Gastroesophageal sphincter (tissue), 4 donors: ENCODE measurements at regions not wholly inside any gene's neighbourhood (a gene's known extent, or its start where the extent isn't known, plus 50 kb on each side); places are given as distances from the start of the nearest gene placed in this dataset.
"Not testable (repeated sequence)": the region's sequence is repeated elsewhere in the genome, so short reads cannot be mapped to it uniquely, and the experiment has no call there.

Experiments
- ATAC-seq: fragments of 150-250 bp; one replicate; pipeline ENCODE4 v1.9.1; 2016; ENCODE audit warnings: mild to moderate bottlenecking, moderate library complexity
- H3K27ac ChIP-seq, 4 donors: fragments of 200-600 bp; sonication (generic) in 3 of 4; 1 replicate in 3 of 4; 2 replicates in 1 of 4; pipeline ENCODE4 v1.5.1; 2016 to 2019
- H3K27me3 ChIP-seq: fragments of 200-600 bp; sonication (generic); one replicate; pipeline ENCODE4 v1.5.1; 2019
- H3K36me3 ChIP-seq, 2 donors: fragments of 200-600 bp; sonication (generic); one replicate each; pipeline ENCODE4 v1.5.1; 2019; ENCODE audit warnings: control low read depth in 1 of 2
- H3K4me1 ChIP-seq, 3 donors: fragments of 200-600 bp; sonication (generic); 1 replicate in 2 of 3; 2 replicates in 1 of 3; pipeline ENCODE4 v1.5.1; 2016 to 2019; ENCODE audit warnings: control low read depth in 2 of 3
- H3K4me3 ChIP-seq, 2 donors: fragments of 200-600 bp; sonication (generic); one replicate each; pipeline ENCODE4 v1.5.1; 2019; ENCODE audit warnings: mild to moderate bottlenecking in 1 of 2, moderate library complexity in 1 of 2
- H3K9me3 ChIP-seq, 3 donors: fragments of 200-600 bp; sonication (generic); one replicate each; pipeline ENCODE4 v1.5.1; 2017 to 2019; ENCODE audit warnings: control low read depth in 2 of 3
- CTCF ChIP-seq, 4 experiments: fragments of 200-600 bp in 2 of 4; fragments of 450-650 bp in 2 of 4; sonication (generic) in 1 of 4; IDR thresholded peaks; one replicate each; pipeline ENCODE4 v1.5.1; 2017 to 2019; ENCODE audit warnings: antibody characterized with exemption in 4 of 4, mild to moderate bottlenecking in 2 of 4, moderate library complexity in 2 of 4
- EP300 ChIP-seq: sonication (generic); formaldehyde crosslinking; IDR thresholded peaks from one replicate; pipeline ENCODE4 v1.6.1; 2017; ENCODE audit warnings: antibody characterized with exemption, mild to moderate bottlenecking
- POLR2A ChIP-seq, 2 donors: fragments of 450-650 bp; IDR thresholded peaks; one replicate each; pipeline ENCODE4 v1.6.1; 2017; ENCODE audit warnings: antibody characterized with exemption in 2 of 2, mild to moderate bottlenecking in 2 of 2, moderate library complexity in 1 of 2
- POLR2AphosphoS5 ChIP-seq: sonication (generic); formaldehyde crosslinking; IDR thresholded peaks from one replicate; pipeline ENCODE4 v1.6.1; 2017; ENCODE audit warnings: antibody characterized with exemption
- WGBS, 2 donors: methylation state at CpG; one replicate each; pipeline ENCODE4 v1.1.5; 2018; ENCODE audit warnings: low coverage in 1 of 2; 5-methylcytosine and 5-hydroxymethylcytosine counted together
- small RNA-seq, 4 donors: library from RNA; depleted of rRNA; stranded (forward); fragments of <200 nt; gene quantifications; one replicate each; pipeline ENCODE3, GENCODE V24; 2016

GRCh38 chr10:27312854-27313253, 72.3 kb upstream of the ACBD5 start:
- no peaks in the 10 kb centered on the region for H3K4me1 ChIP-seq
- no peak for ATAC-seq
- no peaks in the 10 kb centered on the region for H3K9me3 ChIP-seq
- no peaks in the 10 kb centered on the region for H3K36me3 ChIP-seq
- H3K4me3 ChIP-seq = no peak overlapping the region
- H3K27me3 ChIP-seq = no peaks in the 10 kb centered on the region
- H3K27ac ChIP-seq = no peak overlapping the region
- 84 to 88% methylated on average over 1 to 4 of the region's 4 CpGs for WGBS, 2 donors
- TF ChIP-seq POLR2A (IDR thresholded peaks at IDR 0.05) (no peak), EP300 (no peak), CTCF (IDR thresholded peaks at IDR 0.05) (no peak), POLR2AphosphoS5 (no peak)

- not testable (repeated sequence) for H3K27me3 ChIP-seq, H3K9me3 ChIP-seq, H3K4me1 ChIP-seq, H3K36me3 ChIP-seq, H3K4me3 ChIP-seq, ATAC-seq, H3K27ac ChIP-seq
- 86 to 97% methylated on average over 9 to 18 of the region's 20 CpGs for WGBS, 2 donors
These were observed 71.2 kb upstream of the ACBD5 start for GRCh38 chr10:27311809-27312208.

DNA sequence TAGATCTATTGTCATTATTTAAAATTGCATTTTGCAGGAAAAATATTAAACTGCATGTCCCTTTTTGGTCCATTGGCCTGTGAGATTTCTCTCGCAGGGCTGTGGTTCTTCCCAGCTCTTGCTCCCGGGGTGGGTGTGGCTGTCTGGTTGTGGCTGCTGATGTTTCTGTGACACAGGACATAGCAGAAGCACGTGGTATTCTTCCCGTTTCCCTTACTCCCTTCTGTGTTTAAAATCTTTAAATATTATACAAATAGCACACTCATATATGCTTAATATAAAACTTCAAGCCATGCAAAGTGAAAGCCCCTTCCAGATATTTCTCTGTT, 57.9 kb upstream of the ACBD5 start:
- not testable (repeated sequence) for H3K9me3 ChIP-seq, ATAC-seq, H3K36me3 ChIP-seq, H3K27me3 ChIP-seq, H3K4me3 ChIP-seq, H3K4me1 ChIP-seq, H3K27ac ChIP-seq
- 30 to 66% methylated on average over 2 to 4 of the region's 4 CpGs for WGBS, 2 donors

DNA sequence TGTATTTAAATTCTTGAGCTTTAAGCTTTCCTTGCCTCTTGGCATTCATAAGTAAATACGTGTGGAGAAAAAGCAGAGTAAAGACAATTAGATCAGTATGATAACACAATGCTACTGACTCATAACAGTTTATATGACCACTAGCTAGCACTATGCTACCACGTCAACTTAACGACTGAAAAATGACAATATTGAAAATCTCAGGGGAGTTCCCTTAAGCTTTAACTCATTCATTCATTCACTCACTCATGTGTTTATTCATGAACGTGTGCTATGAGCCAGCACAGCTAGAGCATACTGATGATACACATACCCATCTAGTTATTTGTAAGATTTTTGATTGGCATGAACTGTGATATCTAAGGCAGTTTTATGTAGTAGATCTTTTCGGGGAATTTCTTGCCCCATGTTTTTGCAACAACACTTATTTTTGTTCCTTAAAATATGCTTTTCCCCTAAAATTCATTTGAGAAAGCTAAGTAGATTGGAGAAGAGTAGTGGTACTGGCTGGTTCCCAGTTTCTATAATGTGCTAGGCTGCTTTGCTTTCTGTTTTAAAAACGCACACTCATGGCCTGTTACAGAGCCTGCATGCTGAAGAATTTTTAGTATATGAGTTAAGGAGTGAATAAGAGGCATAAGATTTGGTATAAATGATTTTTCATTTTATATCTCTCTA, 57.4 kb upstream of the ACBD5 start:
- H3K9me3 ChIP-seq = no peaks in the 10 kb centered on the region
- no peaks in the 10 kb centered on the region for H3K27me3 ChIP-seq
- TF ChIP-seq EP300 (no peak), POLR2AphosphoS5 (no peak), POLR2A (IDR thresholded peaks at IDR 0.05) (no peak), CTCF (IDR thresholded peaks at IDR 0.05) (no peak)
- no peaks in the 10 kb centered on the region for H3K36me3 ChIP-seq
- no peak overlapping the region for H3K27ac ChIP-seq
- H3K4me3 ChIP-seq = no peak overlapping the region
- no peaks in the 10 kb centered on the region for H3K4me1 ChIP-seq
- ATAC-seq = no peak
- 64 to 79% methylated on average over 6 of the region's 6 CpGs for WGBS, 2 donors

GRCh38 chr10:27296285-27296684, 55.7 kb upstream of the ACBD5 start:
- not testable (repeated sequence) for H3K27ac ChIP-seq, H3K27me3 ChIP-seq, H3K4me1 ChIP-seq, H3K9me3 ChIP-seq, H3K36me3 ChIP-seq, ATAC-seq, H3K4me3 ChIP-seq
- WGBS, 2 donors = no CpG with 5 or more reads among the region's 26 CpGs

DNA sequence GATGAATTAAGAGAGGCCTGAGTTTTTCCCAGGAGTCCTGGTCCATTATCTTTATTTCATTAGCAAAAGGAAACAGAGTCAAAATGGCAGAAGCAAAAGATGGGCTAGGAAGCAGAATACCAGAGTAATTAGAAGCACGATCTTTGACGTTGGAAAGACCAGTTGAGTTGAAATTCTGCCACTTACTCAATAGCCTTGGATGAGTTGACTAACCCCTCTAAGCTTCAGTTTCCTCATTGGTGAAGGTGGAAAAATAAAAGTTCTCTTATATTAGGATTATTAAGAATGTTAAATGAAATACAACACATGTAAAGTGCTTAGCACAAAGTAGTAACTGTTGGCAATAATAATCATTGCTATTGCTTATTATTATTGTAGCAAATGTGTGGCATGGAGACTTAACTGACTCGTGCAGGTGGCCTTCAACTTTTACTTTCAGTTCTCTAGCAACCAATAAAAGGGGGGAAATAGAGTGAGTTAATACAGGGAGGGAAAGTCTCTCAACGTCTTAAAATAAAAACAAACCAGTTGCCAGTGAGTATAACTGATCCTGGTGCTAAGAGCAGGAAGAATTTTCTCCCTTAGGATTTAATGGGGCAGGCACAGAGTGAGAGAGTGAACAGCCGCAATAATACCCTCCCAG, 50.8 kb upstream of the ACBD5 start:
- not testable (repeated sequence) for H3K4me1 ChIP-seq, H3K36me3 ChIP-seq, H3K9me3 ChIP-seq, ATAC-seq, H3K4me3 ChIP-seq, H3K27me3 ChIP-seq, H3K27ac ChIP-seq
- WGBS, 2 donors = 36 to 88% methylated on average over 1 to 4 of the region's 5 CpGs

Small RNA genes in the stretch of these regions (small RNA-seq; reads per million reads assigned to genes)
- gene RNU6-452P (0 reads per million in 4 donors), gene RNU6-666P (0 reads per million in 4 donors), gene TRIAP1P1 (0 to 0.13 (median 0) reads per million in 4 donors)
